ENCODE measurements at regions not wholly inside any gene's neighbourhood (a gene's known extent, or its start where the extent isn't known, plus 50 kb on each side); places are given as distances from the start of the nearest gene placed in this dataset.

- TF ChIP-seq SUZ12 (IDR thresholded peaks at IDR 0.05; ENCODE audit: extremely low read depth, insufficient read depth, insufficient read length): no peak
- no peak for TF ChIP-seq ZNF274 (IDR thresholded peaks at IDR 0.05; ENCODE audit: low read depth, low read length)
- no peak for TF ChIP-seq YY1 (IDR thresholded peaks at IDR 0.05; ENCODE audit: insufficient read depth, insufficient read length)
These were observed 359.0 kb upstream of the FGF16 start for GRCh38 chrX:77088233-77088632.

Data from NT2/D1 (cell line).